GM10248 (cell line): ENCODE measurements at regions not wholly inside any gene's neighbourhood (a gene's known extent, or its start where the extent isn't known, plus 50 kb on each side); places are given as distances from the start of the nearest gene placed in this dataset.

Experiments
- CTCF ChIA-PET: fragments of 300-600 bp; sonication (Branson Sonifier 250); formaldehyde crosslinking; extraction: SDS; loops from one replicate; lab custom pipeline; 2021; ENCODE audit warnings: antibody characterized with exemption; lab: Yijun Ruan, JAX
- POLR2A ChIA-PET: fragments of 350-650 bp; sonication (Branson Sonifier 250); formaldehyde crosslinking; extraction: SDS; loops from one replicate; lab custom pipeline; 2020; ENCODE audit warnings: antibody characterized with exemption; lab: Yijun Ruan, JAX
- DNase-seq: peaks from one replicate; pipeline ENCODE4 v3.0.0; 2012; ENCODE audit errors: extremely low spot score
- TF ChIP-seq, protein P1 (sequence below): IDR thresholded peaks from 2 replicates; pipeline ENCODE4 v1.5.1; 2012; ENCODE audit warnings: mild to moderate bottlenecking, low read depth; ENCODE audit errors: extremely low read depth, missing control alignments, control extremely low read depth

DNA sequence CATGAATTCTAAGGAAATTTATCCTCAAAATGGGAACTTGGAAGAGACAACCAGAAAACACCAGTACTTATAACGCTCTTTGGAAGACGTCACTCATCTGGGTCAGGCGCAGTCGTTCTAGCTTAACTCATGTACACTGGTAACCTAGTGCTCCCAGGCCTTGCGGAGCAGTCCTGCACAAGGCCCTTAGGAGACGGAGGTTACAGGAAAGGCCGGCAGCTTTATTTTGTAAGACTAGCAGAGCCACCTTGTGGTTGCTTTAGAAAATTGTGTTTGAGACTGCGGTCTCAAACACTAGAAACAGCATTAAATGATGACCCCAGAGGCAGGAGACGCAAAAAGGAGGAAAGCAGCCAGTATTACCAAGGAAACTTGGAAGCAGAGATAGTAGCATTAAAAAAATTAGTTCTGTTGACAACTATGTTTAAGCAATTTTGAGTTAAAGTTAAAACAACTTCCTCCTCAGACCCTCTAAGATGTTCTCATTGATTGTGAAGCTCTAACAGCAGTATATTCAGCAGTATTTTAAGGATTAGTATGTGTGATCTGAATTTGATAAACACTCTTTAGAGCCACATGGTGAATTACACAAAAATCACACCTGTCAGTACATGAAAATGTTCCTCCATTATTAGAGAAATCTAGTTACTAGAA is 141.9 kb upstream of the C2CD4B start:
- CTCF ChIA-PET, result interaction anchor here (1.0 to 2.1 kb wide), 13 partner anchors 9 to 473 kb away, joined by 3 to 5 read pairs (median 4); no protein-coding TSS in a partner anchor
- TF ChIP-seq, protein P1, sequence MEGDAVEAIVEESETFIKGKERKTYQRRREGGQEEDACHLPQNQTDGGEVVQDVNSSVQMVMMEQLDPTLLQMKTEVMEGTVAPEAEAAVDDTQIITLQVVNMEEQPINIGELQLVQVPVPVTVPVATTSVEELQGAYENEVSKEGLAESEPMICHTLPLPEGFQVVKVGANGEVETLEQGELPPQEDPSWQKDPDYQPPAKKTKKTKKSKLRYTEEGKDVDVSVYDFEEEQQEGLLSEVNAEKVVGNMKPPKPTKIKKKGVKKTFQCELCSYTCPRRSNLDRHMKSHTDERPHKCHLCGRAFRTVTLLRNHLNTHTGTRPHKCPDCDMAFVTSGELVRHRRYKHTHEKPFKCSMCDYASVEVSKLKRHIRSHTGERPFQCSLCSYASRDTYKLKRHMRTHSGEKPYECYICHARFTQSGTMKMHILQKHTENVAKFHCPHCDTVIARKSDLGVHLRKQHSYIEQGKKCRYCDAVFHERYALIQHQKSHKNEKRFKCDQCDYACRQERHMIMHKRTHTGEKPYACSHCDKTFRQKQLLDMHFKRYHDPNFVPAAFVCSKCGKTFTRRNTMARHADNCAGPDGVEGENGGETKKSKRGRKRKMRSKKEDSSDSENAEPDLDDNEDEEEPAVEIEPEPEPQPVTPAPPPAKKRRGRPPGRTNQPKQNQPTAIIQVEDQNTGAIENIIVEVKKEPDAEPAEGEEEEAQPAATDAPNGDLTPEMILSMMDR, result peak; percentile 40
- peak; percentile 56 for DNase-seq
- POLR2A ChIA-PET, result no interaction called here

GRCh38 chr15:62307551-62307950 is 142.5 kb upstream of the C2CD4B start:
- ChIA-PET POLR2A (no interaction called here), CTCF (interaction anchor here (1.1 to 2.1 kb wide), 12 partner anchors 9 to 473 kb away, joined by 3 to 5 read pairs (median 4); no protein-coding TSS in a partner anchor)
- TF ChIP-seq, protein P1, result no peak
- DNase-seq, result no peak

GRCh38 chr15:62316413-62317060 is 151.5 kb upstream of the C2CD4B start:
- no peak for DNase-seq
- CTCF ChIA-PET, result interaction anchor here (1.6 kb wide), 1 partner anchor 9 kb away, joined by 4 read pairs; no protein-coding TSS in a partner anchor
- POLR2A ChIA-PET, result no interaction called here
- TF ChIP-seq, protein P1, result no peak

GRCh38 chr15:62320259-62320658 is 155.2 kb upstream of the C2CD4B start:
- ChIA-PET POLR2A (no interaction called here), CTCF (no interaction called here)
- TF ChIP-seq, protein P1, result no peak
- DNase-seq, result no peak

DNA sequence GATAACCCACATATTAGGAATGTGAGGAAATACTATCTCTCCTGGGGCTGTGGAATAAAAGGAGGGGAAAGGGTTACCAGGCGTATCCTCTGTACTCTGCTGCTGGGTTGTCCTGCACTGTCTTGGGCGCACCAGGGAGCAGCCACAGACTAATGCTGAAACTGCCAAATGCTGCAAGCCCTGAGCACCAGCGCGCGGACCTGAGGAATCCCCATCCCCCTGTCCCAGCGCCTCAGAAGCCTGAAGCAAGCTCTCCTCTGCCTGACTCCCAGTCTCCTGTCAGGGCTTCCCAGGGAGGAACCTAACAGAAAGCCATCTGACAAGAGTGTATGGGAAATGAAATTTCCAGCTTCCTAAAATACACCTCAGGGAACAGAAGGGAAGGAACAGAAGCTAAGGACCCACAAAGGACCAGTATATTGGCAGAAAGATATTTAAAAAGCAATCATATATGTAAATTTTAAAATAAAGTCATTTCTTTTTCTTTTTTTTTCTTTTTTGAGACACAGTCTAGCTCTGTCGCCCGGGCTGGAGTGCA is 158.3 kb upstream of the C2CD4B start:
- DNase-seq, result no peak
- ChIA-PET POLR2A (no interaction called here), CTCF (interaction anchor here (1.5 kb wide), 1 partner anchor 17 kb away, joined by 4 read pairs; no protein-coding TSS in a partner anchor)
- TF ChIP-seq, protein P1, result no peak

DNA sequence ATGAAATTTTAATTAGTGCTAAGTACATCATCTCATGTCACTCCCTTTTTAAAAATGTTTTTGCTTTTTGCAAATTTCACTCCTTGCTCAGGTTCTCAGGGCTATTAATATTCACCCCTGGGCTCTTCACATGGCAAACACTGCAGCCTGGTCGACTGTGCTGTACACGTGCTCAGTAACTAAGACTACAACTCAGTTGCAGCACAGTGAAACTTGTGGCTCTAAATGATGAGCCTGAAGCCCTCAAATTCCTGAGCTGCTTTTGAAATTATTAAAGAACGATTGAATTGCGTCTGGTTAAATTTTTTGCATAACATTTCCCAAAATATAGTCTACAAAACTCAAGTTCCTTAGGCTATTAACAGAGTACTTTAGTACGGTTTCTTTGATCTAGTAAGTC is 159.3 kb upstream of the C2CD4B start:
- POLR2A ChIA-PET, result no interaction called here
- CTCF ChIA-PET, result no interaction called here
- TF ChIP-seq, protein P1, result no peak
- DNase-seq, result no peak
